Astrocyte of the cerebellum (primary cell): ENCODE measurements at regions not wholly inside any gene's neighbourhood (a gene's known extent, or its start where the extent isn't known, plus 50 kb on each side); places are given as distances from the start of the nearest gene placed in this dataset.
"Not testable (repeated sequence)": the region's sequence is repeated elsewhere in the genome, so short reads cannot be mapped to it uniquely, and the experiment has no call there.

Source experiments
- DNase-seq: peaks from one replicate; pipeline ENCODE4 v3.0.0-alpha.2; 2011; ENCODE audit warnings: low read depth
- H3K4me3 ChIP-seq: 2 replicates; pipeline ENCODE4 v1.5.1; 2011; ENCODE audit warnings: mild to moderate bottlenecking, low read depth, low read length, moderate library complexity
- CTCF ChIP-seq: IDR thresholded peaks from 2 replicates; pipeline ENCODE4 v1.5.1; 2012; ENCODE audit warnings: low read length, low read depth, moderate library complexity, mild to moderate bottlenecking; ENCODE audit errors: missing control alignments
- in situ Hi-C: cut with HindIII; loops from 2 replicates; pipeline ENCODE4 v1.10.0; 2017; ENCODE audit warnings: low sequenced_read_pairs

GRCh38 chr7:68187532-68187931 is 1190.9 kb downstream of the TYW1 start:
- TF ChIP-seq CTCF: no peak
- H3K4me3 ChIP-seq: no peak overlapping the region
- in situ Hi-C loops: no loop called here
- DNase-seq: no peak

- DNase-seq: no peak
- no peak overlapping the region for H3K4me3 ChIP-seq
- in situ Hi-C loops: no loop called here
- no peak for TF ChIP-seq CTCF
Measured at GRCh38 chr7:68192941-68193340, 1196.3 kb downstream of the TYW1 start.

GRCh38 chr7:68195642-68196041 is 1199.0 kb downstream of the TYW1 start:
- H3K4me3 ChIP-seq, DNase-seq, in situ Hi-C loops: not testable (repeated sequence)

GRCh38 chr7:68200051-68200670 is 1203.5 kb downstream of the TYW1 start:
- H3K4me3 ChIP-seq: no peak overlapping the region
- no peak for TF ChIP-seq CTCF
- in situ Hi-C loops: no loop called here
- no peak for DNase-seq

- TF ChIP-seq CTCF: no peak
- in situ Hi-C loops: no loop called here
- no peak for DNase-seq
- H3K4me3 ChIP-seq: no peak overlapping the region
Measured at GRCh38 chr7:68203251-68203650, 1206.6 kb downstream of the TYW1 start.

- DNase-seq: no peak
- in situ Hi-C loops: no loop called here
- no peak for TF ChIP-seq CTCF
- no peak overlapping the region for H3K4me3 ChIP-seq
Measured at GRCh38 chr7:68205826-68206225, 1209.2 kb downstream of the TYW1 start.

- no peak for TF ChIP-seq CTCF
- in situ Hi-C loops: no loop called here
- DNase-seq: no peak
- H3K4me3 ChIP-seq: no peak overlapping the region
Measured at GRCh38 chr7:68206946-68207485, 1210.4 kb downstream of the TYW1 start.
